Endothelial cell (in vitro differentiated cells): ENCODE measurements at regions not wholly inside any gene's neighbourhood (a gene's known extent, or its start where the extent isn't known, plus 50 kb on each side); places are given as distances from the start of the nearest gene placed in this dataset.

ENCODE experiments used
- DNase-seq: peaks from one replicate; pipeline ENCODE4 v3.0.0; 2021; ENCODE audit warnings: low spot score
- H3K27ac Mint-ChIP-seq: one replicate; pipeline ENCODE4 v1.8.0; 2021; ENCODE audit warnings: mixed read lengths, inconsistent platforms; ENCODE audit not compliant: unreplicated experiment
- H3K27me3 Mint-ChIP-seq: one replicate; pipeline ENCODE4 v1.8.0; 2021; ENCODE audit warnings: mild to moderate bottlenecking, moderate library complexity, mixed read lengths, inconsistent platforms; ENCODE audit not compliant: unreplicated experiment
- H3K36me3 Mint-ChIP-seq: one replicate; pipeline ENCODE4 v1.8.0; 2021; ENCODE audit warnings: mild to moderate bottlenecking, low read depth, mixed read lengths, inconsistent platforms; ENCODE audit not compliant: unreplicated experiment
- H3K4me1 Mint-ChIP-seq: one replicate; pipeline ENCODE4 v1.8.0; 2021; ENCODE audit warnings: mild to moderate bottlenecking, mixed read lengths, inconsistent platforms; ENCODE audit not compliant: unreplicated experiment
- H3K4me3 Mint-ChIP-seq: one replicate; pipeline ENCODE4 v1.8.0; 2021; ENCODE audit warnings: mild to moderate bottlenecking, mixed read lengths, inconsistent platforms; ENCODE audit not compliant: unreplicated experiment
- H3K9me3 Mint-ChIP-seq: one replicate; pipeline ENCODE4 v1.8.0; 2021; ENCODE audit warnings: mixed read lengths, inconsistent platforms; ENCODE audit not compliant: unreplicated experiment
- CTCF ChIP-seq: fragments of 200-600 bp; sonication (generic); IDR thresholded peaks from one replicate; pipeline ENCODE4 v1.5.0; 2021; ENCODE audit warnings: antibody characterized with exemption; ENCODE audit not compliant: unreplicated experiment

GRCh38 chr20:60269573-60270162 lies 311.4 kb downstream of the CDH26 start:
- Mint-ChIP-seq H3K27ac (no peak overlapping the region), H3K36me3 (no peaks in the 10 kb centered on the region)
- DNase-seq: no peak

GRCh38 chr20:60270341-60270740 lies 312.1 kb downstream of the CDH26 start:
- Mint-ChIP-seq H3K36me3 (no peaks in the 10 kb centered on the region), H3K27ac (no peak overlapping the region), H3K9me3 (no peaks in the 10 kb centered on the region), H3K27me3 (peaks cover 6% of the 10 kb centered on the region), H3K4me1 (no peaks in the 10 kb centered on the region), H3K4me3 (no peak overlapping the region)
- no peak for TF ChIP-seq CTCF
- no peak for DNase-seq

More at GRCh38 chr20:60269573-60270162, 311.4 kb downstream of the CDH26 start:
- peaks cover 6% of the 10 kb centered on the region for H3K27me3 Mint-ChIP-seq
- TF ChIP-seq CTCF: no peak
- H3K4me1 Mint-ChIP-seq: no peaks in the 10 kb centered on the region
- no peaks in the 10 kb centered on the region for H3K9me3 Mint-ChIP-seq
- no peak overlapping the region for H3K4me3 Mint-ChIP-seq

- Mint-ChIP-seq H3K4me1 (no peaks in the 10 kb centered on the region), H3K9me3 (no peaks in the 10 kb centered on the region), H3K27ac (no peak overlapping the region), H3K27me3 (peaks cover 6% of the 10 kb centered on the region), H3K36me3 (no peaks in the 10 kb centered on the region), H3K4me3 (no peak overlapping the region)
- TF ChIP-seq CTCF: peak; percentile 27
- peak; percentile 13 for DNase-seq
Measured at GRCh38 chr20:60271597-60271996, 313.4 kb downstream of the CDH26 start.

- no peak for TF ChIP-seq CTCF
- no peaks in the 10 kb centered on the region for H3K36me3 Mint-ChIP-seq
Measured at GRCh38 chr20:60272790-60273189, 314.6 kb downstream of the CDH26 start.

GRCh38 chr20:60274717-60275116 lies 316.5 kb downstream of the CDH26 start:
- DNase-seq: no peak
- H3K4me3 Mint-ChIP-seq: no peak overlapping the region
- no peaks in the 10 kb centered on the region for H3K27me3 Mint-ChIP-seq
- TF ChIP-seq CTCF: no peak
- H3K4me1 Mint-ChIP-seq: no peaks in the 10 kb centered on the region
- no peak overlapping the region for H3K27ac Mint-ChIP-seq
- no peaks in the 10 kb centered on the region for H3K36me3 Mint-ChIP-seq
- no peaks in the 10 kb centered on the region for H3K9me3 Mint-ChIP-seq

More at GRCh38 chr20:60272790-60273189, 314.6 kb downstream of the CDH26 start:
- Mint-ChIP-seq H3K4me3 (no peak overlapping the region), H3K27ac (no peak overlapping the region), H3K9me3 (no peaks in the 10 kb centered on the region), H3K27me3 (peaks cover 1% of the 10 kb centered on the region), H3K4me1 (no peaks in the 10 kb centered on the region)
- no peak for DNase-seq
